Right atrium auricular region (tissue), 2 donors: ENCODE measurements at regions not wholly inside any gene's neighbourhood (a gene's known extent, or its start where the extent isn't known, plus 50 kb on each side); places are given as distances from the start of the nearest gene placed in this dataset.
A peak's percentile ranks its signal among the peaks of the same experiment; 100 is the strongest.

ENCODE experiments used
- DNase-seq: peaks from one replicate; pipeline ENCODE4 v3.0.0-alpha.2; 2019; ENCODE audit warnings: low spot score
- H3K27ac ChIP-seq, 2 donors: fragments of 200-600 bp; sonication (generic); 1 replicate in 1 of 2; 2 replicates in 1 of 2; pipeline ENCODE4 v1.5.1; 2016 to 2019
- H3K27me3 ChIP-seq, 2 donors: fragments of 200-600 bp; sonication (generic); one replicate each; pipeline versions ENCODE4 v1.5.1 to v1.6.0; 2017 to 2019
- H3K36me3 ChIP-seq: fragments of 200-600 bp; sonication (generic); one replicate; pipeline ENCODE4 v1.5.1; 2016
- H3K4me1 ChIP-seq, 2 donors: fragments of 200-600 bp; sonication (generic); one replicate each; pipeline versions ENCODE4 v1.5.1 to v1.6.0; 2017 to 2019
- H3K4me3 ChIP-seq, 2 donors: fragments of 200-600 bp; sonication (generic); 1 replicate in 1 of 2; 2 replicates in 1 of 2; pipeline ENCODE4 v1.5.1; 2017 to 2019; ENCODE audit warnings: mild to moderate bottlenecking in 1 of 2, moderate library complexity in 1 of 2
- H3K9me3 ChIP-seq, 2 donors: fragments of 200-600 bp; sonication (generic); one replicate each; pipeline ENCODE4 v1.5.1; 2019
- CTCF ChIP-seq, 2 donors: fragments of 200-600 bp; sonication (generic); IDR thresholded peaks; one replicate each; pipeline ENCODE4 v1.5.1; 2019; ENCODE audit warnings: antibody characterized with exemption in 2 of 2

DNA sequence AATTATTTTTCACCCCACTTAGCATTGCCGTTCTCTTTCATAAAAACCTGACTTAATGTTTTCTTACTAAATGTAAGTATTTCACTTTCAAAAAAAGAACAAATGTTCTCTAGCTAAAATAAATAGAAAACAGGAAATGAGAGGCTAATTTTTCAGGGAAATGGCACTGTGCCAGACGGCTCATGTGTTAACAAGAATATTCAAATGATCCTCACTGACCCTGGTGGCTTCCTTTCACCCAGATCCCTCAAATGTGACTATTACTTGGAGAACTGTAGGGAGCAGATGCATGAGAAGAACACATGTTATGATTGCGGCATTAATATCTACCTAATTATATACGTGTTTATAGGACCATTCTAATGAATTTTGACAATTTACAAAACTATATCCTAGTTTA, 827.7 kb downstream of the SOCS6 start:
- TF ChIP-seq CTCF (IDR thresholded peaks at IDR 0.05): no peak
- no peaks in the 10 kb centered on the region for H3K4me1 ChIP-seq
- DNase-seq: no peak
- no peaks in the 10 kb centered on the region for H3K27me3 ChIP-seq
- no peak overlapping the region for H3K4me3 ChIP-seq
- no peak overlapping the region for H3K27ac ChIP-seq
- peaks cover 0 to 27% of the 10 kb centered on the region in 2 donors for H3K9me3 ChIP-seq
- H3K36me3 ChIP-seq: no peaks in the 10 kb centered on the region

- TF ChIP-seq CTCF (IDR thresholded peaks at IDR 0.05): no peak
- no peak overlapping the region for H3K27ac ChIP-seq
- H3K9me3 ChIP-seq: peaks cover 0 to 14% of the 10 kb centered on the region in 2 donors
- H3K36me3 ChIP-seq: no peaks in the 10 kb centered on the region
- no peak overlapping the region for H3K4me3 ChIP-seq
- DNase-seq: no peak
- H3K27me3 ChIP-seq: no peaks in the 10 kb centered on the region
- no peaks in the 10 kb centered on the region for H3K4me1 ChIP-seq
These were observed 826.4 kb downstream of the SOCS6 start for GRCh38 chr18:71115261-71115660.

GRCh38 chr18:71114550-71115210, 825.8 kb downstream of the SOCS6 start:
- DNase-seq: no peak
- Histone ChIP-seq H3K4me3 (no peak overlapping the region), H3K36me3 (no peaks in the 10 kb centered on the region), H3K27ac (no peak overlapping the region), H3K9me3 (peaks cover 0 to 8% of the 10 kb centered on the region in 2 donors), H3K4me1 (no peaks in the 10 kb centered on the region), H3K27me3 (no peaks in the 10 kb centered on the region)
- no peak for TF ChIP-seq CTCF (IDR thresholded peaks at IDR 0.05)

GRCh38 chr18:71107244-71107643, 818.4 kb downstream of the SOCS6 start:
- no peak for TF ChIP-seq CTCF (IDR thresholded peaks at IDR 0.05)
- H3K27ac ChIP-seq: peak overlapping the region in 1 of 2 donors; percentile 21
- H3K27me3 ChIP-seq: no peaks in the 10 kb centered on the region
- no peak for DNase-seq
- no peaks in the 10 kb centered on the region for H3K9me3 ChIP-seq
- H3K36me3 ChIP-seq: no peaks in the 10 kb centered on the region
- H3K4me1 ChIP-seq: peaks cover 0 to 27% of the 10 kb centered on the region in 2 donors
- H3K4me3 ChIP-seq: no peak overlapping the region

GRCh38 chr18:71106701-71107100, 817.9 kb downstream of the SOCS6 start:
- Histone ChIP-seq H3K27me3 (no peaks in the 10 kb centered on the region), H3K9me3 (no peaks in the 10 kb centered on the region), H3K27ac (peak overlapping the region in 1 of 2 donors; percentile 21), H3K36me3 (no peaks in the 10 kb centered on the region), H3K4me3 (no peak overlapping the region), H3K4me1 (peaks cover 0 to 27% of the 10 kb centered on the region in 2 donors)
- DNase-seq: no peak
- TF ChIP-seq CTCF (IDR thresholded peaks at IDR 0.05): no peak

DNA sequence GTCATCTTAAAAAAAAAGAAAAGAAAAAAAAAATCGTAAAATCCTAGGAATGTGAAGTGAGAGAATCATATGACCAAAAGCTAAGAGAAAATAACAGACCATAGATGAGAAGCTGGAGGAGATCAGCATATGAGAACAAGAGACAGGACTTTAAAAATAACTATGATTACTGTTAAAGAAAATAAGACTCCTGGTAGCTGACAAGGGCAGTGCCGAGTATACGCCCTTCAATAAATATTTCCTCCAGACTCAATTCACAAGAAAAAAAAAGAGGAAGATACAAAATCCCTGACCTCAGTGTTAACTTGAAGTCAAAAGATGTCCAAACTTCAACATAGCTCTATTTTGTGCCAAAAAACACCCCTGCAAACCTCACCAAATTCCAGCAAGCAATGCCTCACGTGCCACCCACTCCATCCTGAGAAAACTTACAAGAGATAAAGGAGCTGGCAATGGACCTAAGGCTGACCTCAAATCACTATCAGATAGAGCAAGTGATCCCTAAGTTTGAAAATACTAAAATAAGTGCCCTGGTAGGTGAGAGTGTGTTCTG, 817.2 kb downstream of the SOCS6 start:
- Histone ChIP-seq H3K4me1 (peaks cover 0 to 27% of the 10 kb centered on the region in 2 donors), H3K36me3 (no peaks in the 10 kb centered on the region), H3K9me3 (no peaks in the 10 kb centered on the region), H3K27me3 (no peaks in the 10 kb centered on the region), H3K4me3 (no peak overlapping the region), H3K27ac (peak overlapping the region; percentile 43 to 71)
- TF ChIP-seq CTCF (IDR thresholded peaks at IDR 0.05): no peak
- DNase-seq: no peak
